ENCODE measurements at regions not wholly inside any gene's neighbourhood (a gene's known extent, or its start where the extent isn't known, plus 50 kb on each side); places are given as distances from the start of the nearest gene placed in this dataset.

DNA sequence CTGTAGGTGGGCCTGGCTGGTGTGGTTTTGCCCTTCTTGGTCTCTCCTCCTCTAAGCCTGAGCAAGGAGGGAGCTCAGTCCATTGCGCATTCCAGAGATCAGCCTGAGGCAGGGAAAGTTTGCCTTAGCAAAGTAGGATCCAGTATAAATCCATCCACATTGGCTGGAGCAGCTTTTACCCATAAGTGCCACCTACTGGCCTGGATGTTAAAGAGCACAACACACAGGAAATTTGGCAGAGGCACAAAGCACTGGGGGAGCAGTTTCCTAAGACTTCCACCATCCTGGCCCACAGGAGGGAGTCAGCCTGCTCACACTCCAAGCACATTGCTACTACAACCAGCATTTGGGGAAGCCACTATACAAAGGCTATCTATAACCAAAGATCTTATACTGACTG is 1124.2 kb downstream of the SLITRK1 start:
- DNase-seq (ENCODE audit: low read depth, low spot score), result peak; percentile 75
- no peak overlapping the region for H3K27ac ChIP-seq (ENCODE audit: low read length)
- no peaks in the 10 kb centered on the region for H3K4me1 ChIP-seq (ENCODE audit: control insufficient read depth, insufficient read depth, low read length)
- no peaks in the 10 kb centered on the region for H3K9me3 ChIP-seq (ENCODE audit: control insufficient read depth, insufficient read depth, low read length)
- no peaks in the 10 kb centered on the region for H3K36me3 ChIP-seq (ENCODE audit: control insufficient read depth, insufficient read depth, low read length)
- no peaks in the 10 kb centered on the region for H3K27me3 ChIP-seq (ENCODE audit: control insufficient read depth, insufficient read depth, low read length)
- H3K4me3 ChIP-seq (ENCODE audit: low read length), result no peak overlapping the region
- WGBS (ENCODE audit: insufficient coverage, insufficient read length), result no CpG with 5 or more reads among the region's 1 CpG

DNA sequence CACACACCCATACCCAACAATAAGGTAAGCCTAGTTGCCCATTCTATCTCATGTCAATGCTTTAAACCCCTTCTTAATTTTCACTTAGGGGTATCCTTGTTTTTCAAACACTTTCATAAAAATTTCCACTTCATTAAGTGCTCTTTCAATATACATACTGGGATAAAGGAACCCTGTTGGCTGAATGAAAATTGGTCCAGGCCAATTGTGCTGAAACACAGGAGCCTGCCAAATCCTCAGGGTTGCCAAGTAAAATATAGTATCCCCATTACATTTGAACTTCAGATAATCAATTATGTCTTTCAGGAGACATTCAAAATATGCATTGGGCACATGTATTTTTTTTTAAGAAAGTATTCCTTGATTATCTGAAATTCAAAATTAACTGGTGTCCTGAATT is 1131.1 kb downstream of the SLITRK1 start:
- no peak for DNase-seq (ENCODE audit: low read depth, low spot score)
- no peak overlapping the region for H3K4me3 ChIP-seq (ENCODE audit: low read length)
- no peaks in the 10 kb centered on the region for H3K36me3 ChIP-seq (ENCODE audit: control insufficient read depth, insufficient read depth, low read length)
- H3K9me3 ChIP-seq (ENCODE audit: control insufficient read depth, insufficient read depth, low read length), result no peaks in the 10 kb centered on the region
- H3K4me1 ChIP-seq (ENCODE audit: control insufficient read depth, insufficient read depth, low read length), result no peaks in the 10 kb centered on the region; the same call in 1 of the 2 replicates
- H3K27me3 ChIP-seq (ENCODE audit: control insufficient read depth, insufficient read depth, low read length), result no peaks in the 10 kb centered on the region
- H3K27ac ChIP-seq (ENCODE audit: low read length), result no peak overlapping the region

DNA sequence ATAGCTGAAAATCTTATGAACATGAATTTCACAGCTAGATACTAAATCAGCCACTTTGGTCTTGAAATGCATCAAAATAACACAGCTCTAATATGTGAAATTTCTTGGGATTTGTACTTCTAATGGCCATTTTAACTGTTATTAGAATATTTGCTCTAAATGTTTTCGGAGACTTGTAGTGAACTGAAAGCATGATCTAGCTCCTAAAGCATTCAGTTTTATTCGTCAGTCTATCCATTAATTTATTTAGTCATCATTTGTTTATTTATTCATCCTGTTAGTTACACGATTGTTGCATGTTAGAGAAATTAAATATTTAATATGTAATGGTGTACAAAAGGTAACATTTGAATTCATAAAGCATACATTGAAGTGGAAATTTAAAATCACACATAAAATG is 1132.7 kb downstream of the SLITRK1 start:
- H3K27me3 ChIP-seq (ENCODE audit: control insufficient read depth, insufficient read depth, low read length), result no peaks in the 10 kb centered on the region
- no peak for DNase-seq (ENCODE audit: low read depth, low spot score)
- no peak overlapping the region for H3K27ac ChIP-seq (ENCODE audit: low read length)
- H3K36me3 ChIP-seq (ENCODE audit: control insufficient read depth, insufficient read depth, low read length), result no peaks in the 10 kb centered on the region
- H3K4me1 ChIP-seq (ENCODE audit: control insufficient read depth, insufficient read depth, low read length), result no peaks in the 10 kb centered on the region; the same call in 1 of the 2 replicates
- no peaks in the 10 kb centered on the region for H3K9me3 ChIP-seq (ENCODE audit: control insufficient read depth, insufficient read depth, low read length)
- no CpG with 5 or more reads among the region's 3 CpGs for WGBS (ENCODE audit: insufficient coverage, insufficient read length)
- H3K4me3 ChIP-seq (ENCODE audit: low read length), result no peak overlapping the region

DNA sequence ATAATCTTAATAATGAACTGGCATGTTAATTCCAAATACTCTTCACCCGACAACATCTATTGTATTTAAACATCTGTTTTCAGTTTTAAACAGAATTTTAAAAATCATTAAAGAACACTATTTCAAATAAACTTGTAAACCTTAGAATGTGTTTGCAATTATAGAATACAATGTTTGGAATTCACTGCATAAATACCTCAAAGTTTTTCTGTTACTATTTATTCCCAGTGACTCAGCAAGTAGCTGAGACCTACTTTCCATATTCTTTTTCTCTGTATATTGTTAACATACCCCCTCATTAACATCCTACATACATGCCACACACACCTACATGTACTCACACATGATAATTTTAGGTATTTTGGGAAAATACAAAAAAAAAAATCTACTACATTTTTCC is 1134.3 kb downstream of the SLITRK1 start:
- Histone ChIP-seq H3K9me3 (ENCODE audit: control insufficient read depth, insufficient read depth, low read length) (no peaks in the 10 kb centered on the region), H3K27me3 (ENCODE audit: control insufficient read depth, insufficient read depth, low read length) (no peaks in the 10 kb centered on the region), H3K27ac (ENCODE audit: low read length) (no peak overlapping the region), H3K4me3 (ENCODE audit: low read length) (no peak overlapping the region), H3K4me1 (ENCODE audit: control insufficient read depth, insufficient read depth, low read length) (no peaks in the 10 kb centered on the region; the same call in 1 of the 2 replicates), H3K36me3 (ENCODE audit: control insufficient read depth, insufficient read depth, low read length) (no peaks in the 10 kb centered on the region)
- DNase-seq (ENCODE audit: low read depth, low spot score), result no peak
- 100% methylated on average over 1 of the region's 1 CpG for WGBS (ENCODE audit: insufficient coverage, insufficient read length)

DNA sequence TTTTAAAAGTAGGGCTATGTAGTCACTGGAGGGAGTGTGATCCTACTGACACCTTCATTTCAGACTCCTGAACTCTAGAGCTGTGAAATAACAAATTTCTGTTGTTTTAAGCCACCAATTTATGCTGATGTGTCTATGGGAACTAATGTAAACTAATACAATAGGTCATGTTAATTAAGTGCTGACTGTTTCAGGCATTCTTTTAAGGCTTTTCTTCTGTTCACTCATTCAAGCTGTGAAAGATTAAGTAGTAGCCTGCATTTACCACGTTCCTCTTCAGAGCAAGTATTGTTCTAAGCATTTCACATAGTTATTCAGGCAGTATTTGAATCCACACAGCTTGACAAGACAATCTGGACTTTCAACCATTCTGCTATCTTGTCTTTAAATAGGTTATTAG is 1135.0 kb downstream of the SLITRK1 start:
- DNase-seq (ENCODE audit: low read depth, low spot score), result no peak
- no peaks in the 10 kb centered on the region for H3K36me3 ChIP-seq (ENCODE audit: control insufficient read depth, insufficient read depth, low read length)
- no peaks in the 10 kb centered on the region for H3K9me3 ChIP-seq (ENCODE audit: control insufficient read depth, insufficient read depth, low read length)
- no peaks in the 10 kb centered on the region; the same call in 1 of the 2 replicates for H3K4me1 ChIP-seq (ENCODE audit: control insufficient read depth, insufficient read depth, low read length)
- H3K4me3 ChIP-seq (ENCODE audit: low read length), result no peak overlapping the region
- no CpG with 5 or more reads among the region's 1 CpG for WGBS (ENCODE audit: insufficient coverage, insufficient read length)
- no peaks in the 10 kb centered on the region for H3K27me3 ChIP-seq (ENCODE audit: control insufficient read depth, insufficient read depth, low read length)
- H3K27ac ChIP-seq (ENCODE audit: low read length), result no peak overlapping the region

DNA sequence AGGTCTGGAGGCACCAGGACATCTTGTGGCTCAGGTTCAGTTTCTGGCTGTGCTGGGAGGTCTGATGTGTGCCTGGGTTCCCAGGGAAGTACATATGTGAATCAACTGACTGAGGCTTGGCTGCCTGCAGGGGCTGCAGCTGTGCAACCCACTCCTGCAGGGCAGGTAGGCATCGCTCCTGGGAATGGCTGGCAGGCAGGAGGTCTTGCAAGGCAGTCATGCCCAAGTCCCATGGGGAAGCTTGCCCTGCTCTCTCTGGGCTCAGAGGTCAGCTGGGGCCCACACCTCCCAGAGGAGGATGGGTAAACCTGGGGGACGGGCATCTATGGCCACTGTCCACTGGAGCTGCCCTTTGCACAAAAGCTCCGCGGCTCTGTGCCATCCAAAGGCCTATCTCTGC is 1141.8 kb downstream of the SLITRK1 start:
- Histone ChIP-seq H3K36me3 (ENCODE audit: control insufficient read depth, insufficient read depth, low read length) (no peaks in the 10 kb centered on the region), H3K4me1 (ENCODE audit: control insufficient read depth, insufficient read depth, low read length) (no peaks in the 10 kb centered on the region), H3K9me3 (ENCODE audit: control insufficient read depth, insufficient read depth, low read length) (no peaks in the 10 kb centered on the region), H3K4me3 (ENCODE audit: low read length) (no peak overlapping the region), H3K27me3 (ENCODE audit: control insufficient read depth, insufficient read depth, low read length) (no peaks in the 10 kb centered on the region), H3K27ac (ENCODE audit: low read length) (no peak overlapping the region)
- WGBS (ENCODE audit: insufficient coverage, insufficient read length), result no CpG with 5 or more reads among the region's 4 CpGs
- DNase-seq (ENCODE audit: low read depth, low spot score), result no peak

DNA sequence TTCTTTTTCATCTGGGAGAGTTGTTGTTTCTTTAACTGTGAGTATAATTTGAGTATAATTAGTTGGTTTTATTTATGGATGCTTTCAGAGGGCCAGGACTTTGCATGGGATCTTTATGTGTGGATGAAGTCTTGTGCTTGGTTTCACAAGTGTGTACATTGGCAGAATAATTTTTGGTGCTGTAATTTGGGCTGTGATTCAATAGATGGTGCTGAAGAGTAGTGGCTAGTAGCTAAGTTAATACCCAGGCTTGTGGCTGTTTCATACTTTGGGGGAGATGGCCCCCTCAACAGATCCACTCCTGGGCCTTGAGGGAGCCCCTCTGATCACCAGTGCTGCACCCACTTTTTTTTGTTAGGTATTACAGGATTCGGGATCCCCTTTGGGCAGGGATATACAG is 1142.4 kb downstream of the SLITRK1 start:
- H3K36me3 ChIP-seq (ENCODE audit: control insufficient read depth, insufficient read depth, low read length), result no peaks in the 10 kb centered on the region
- no peaks in the 10 kb centered on the region for H3K27me3 ChIP-seq (ENCODE audit: control insufficient read depth, insufficient read depth, low read length)
- no peaks in the 10 kb centered on the region for H3K4me1 ChIP-seq (ENCODE audit: control insufficient read depth, insufficient read depth, low read length)
- no peaks in the 10 kb centered on the region for H3K9me3 ChIP-seq (ENCODE audit: control insufficient read depth, insufficient read depth, low read length)
- no peak for DNase-seq (ENCODE audit: low read depth, low spot score)
- H3K27ac ChIP-seq (ENCODE audit: low read length), result no peak overlapping the region
- WGBS (ENCODE audit: insufficient coverage, insufficient read length), result no CpG with 5 or more reads among the region's 1 CpG
- H3K4me3 ChIP-seq (ENCODE audit: low read length), result no peak overlapping the region

DNA sequence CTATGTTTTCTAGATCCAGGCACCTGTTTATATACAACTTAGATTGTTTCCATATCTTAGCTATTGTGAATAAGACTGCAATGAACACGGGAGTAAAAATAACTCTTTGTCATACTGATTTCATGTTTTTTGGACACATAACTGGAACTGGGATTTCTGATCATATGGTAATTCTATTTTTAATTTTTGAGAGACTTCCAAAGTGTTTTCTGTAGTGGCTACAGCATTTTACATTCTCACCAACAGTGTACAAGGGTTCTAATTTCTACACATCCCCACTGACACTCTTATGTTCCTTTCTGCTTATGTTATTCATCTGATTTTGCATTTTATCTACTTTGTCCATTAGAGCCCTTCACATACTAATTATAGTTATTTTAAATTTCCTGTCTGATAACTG is 1152.9 kb downstream of the SLITRK1 start:
- Histone ChIP-seq H3K36me3 (ENCODE audit: control insufficient read depth, insufficient read depth, low read length) (no peaks in the 10 kb centered on the region), H3K27ac (ENCODE audit: low read length) (no peak overlapping the region), H3K4me1 (ENCODE audit: control insufficient read depth, insufficient read depth, low read length) (no peaks in the 10 kb centered on the region), H3K4me3 (ENCODE audit: low read length) (no peak overlapping the region), H3K9me3 (ENCODE audit: control insufficient read depth, insufficient read depth, low read length) (no peaks in the 10 kb centered on the region), H3K27me3 (ENCODE audit: control insufficient read depth, insufficient read depth, low read length) (no peaks in the 10 kb centered on the region)
- no CpG with 5 or more reads among the region's 1 CpG for WGBS (ENCODE audit: insufficient coverage, insufficient read length)
- no peak for DNase-seq (ENCODE audit: low read depth, low spot score)

DNA sequence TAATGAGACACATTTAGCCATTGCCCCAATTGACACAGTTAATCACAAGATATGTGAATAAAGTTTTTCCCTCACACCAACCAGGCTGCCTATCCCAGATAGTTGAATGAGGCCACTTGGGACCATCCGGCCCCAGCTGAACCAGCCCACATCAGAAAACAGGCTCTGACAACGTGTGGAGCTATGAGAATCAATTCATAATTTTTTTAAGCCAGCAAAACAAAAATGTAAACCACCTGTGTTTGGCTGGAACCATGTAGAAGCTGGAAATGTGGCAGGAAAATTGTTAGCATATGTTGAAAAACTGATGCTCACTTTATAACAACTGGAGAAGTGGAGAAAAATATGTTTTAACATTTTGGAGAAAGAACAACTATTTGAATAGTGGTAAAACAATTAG is 1161.3 kb downstream of the SLITRK1 start:
- DNase-seq (ENCODE audit: low read depth, low spot score), result no peak
- H3K27ac ChIP-seq (ENCODE audit: low read length), result no peak overlapping the region
- WGBS (ENCODE audit: insufficient coverage, insufficient read length), result no CpG with 5 or more reads among the region's 2 CpGs

DNA sequence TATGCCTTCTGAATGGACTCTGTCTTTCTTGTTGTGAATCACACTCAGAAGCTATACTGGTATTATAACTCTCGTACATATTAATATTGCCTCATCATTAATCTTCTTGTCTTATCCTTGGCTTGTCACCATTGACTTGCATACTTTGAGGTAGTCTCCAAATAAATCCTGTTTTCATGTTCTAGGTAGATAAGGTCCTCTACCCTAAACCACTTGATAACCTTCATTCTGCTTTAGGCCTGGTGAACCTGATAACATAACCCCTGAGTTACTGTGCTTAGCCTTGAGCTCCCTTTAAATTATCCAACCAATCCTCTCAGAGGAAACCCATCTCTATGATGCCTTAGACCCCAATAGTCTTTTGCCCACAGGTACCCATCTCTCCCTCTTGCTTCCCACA is 1162.3 kb downstream of the SLITRK1 start:
- H3K27me3 ChIP-seq (ENCODE audit: control insufficient read depth, insufficient read depth, low read length), result no peaks in the 10 kb centered on the region
- H3K9me3 ChIP-seq (ENCODE audit: control insufficient read depth, insufficient read depth, low read length), result no peaks in the 10 kb centered on the region
- H3K4me3 ChIP-seq (ENCODE audit: low read length), result no peak overlapping the region
- no peaks in the 10 kb centered on the region for H3K36me3 ChIP-seq (ENCODE audit: control insufficient read depth, insufficient read depth, low read length)
- WGBS (ENCODE audit: insufficient coverage, insufficient read length), result no CpG with 5 or more reads among the region's 1 CpG
- no peak for DNase-seq (ENCODE audit: low read depth, low spot score)
- no peak overlapping the region for H3K27ac ChIP-seq (ENCODE audit: low read length)
- no peaks in the 10 kb centered on the region for H3K4me1 ChIP-seq (ENCODE audit: control insufficient read depth, insufficient read depth, low read length)

More for the DNA sequence above, 1161.3 kb downstream of the SLITRK1 start:
- Histone ChIP-seq H3K9me3 (ENCODE audit: control insufficient read depth, insufficient read depth, low read length) (no peaks in the 10 kb centered on the region), H3K4me3 (ENCODE audit: low read length) (no peak overlapping the region), H3K4me1 (ENCODE audit: control insufficient read depth, insufficient read depth, low read length) (no peaks in the 10 kb centered on the region), H3K36me3 (ENCODE audit: control insufficient read depth, insufficient read depth, low read length) (no peaks in the 10 kb centered on the region), H3K27me3 (ENCODE audit: control insufficient read depth, insufficient read depth, low read length) (no peaks in the 10 kb centered on the region)

DNA sequence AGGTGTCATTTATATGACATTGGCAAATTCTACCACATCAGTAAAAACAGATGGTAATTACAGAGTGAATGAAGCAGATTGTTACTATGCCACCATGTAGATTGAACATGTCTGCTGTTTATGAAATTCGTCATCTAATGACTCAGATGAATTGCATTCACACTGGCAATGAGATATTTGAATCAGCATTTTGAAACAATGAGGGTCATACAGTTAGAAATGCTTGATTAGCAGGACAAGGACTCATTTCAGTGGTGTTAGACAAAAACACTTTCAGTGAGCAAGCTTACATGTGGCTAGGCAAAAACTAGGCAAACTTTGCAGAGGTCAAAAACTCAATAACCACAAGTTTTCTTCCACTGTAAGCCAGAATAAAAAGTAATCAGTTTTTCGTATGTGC is 1165.0 kb downstream of the SLITRK1 start:
- H3K4me3 ChIP-seq (ENCODE audit: low read length), result no peak overlapping the region

More for the DNA sequence above, 1165.0 kb downstream of the SLITRK1 start:
- WGBS (ENCODE audit: insufficient coverage, insufficient read length), result no CpG with 5 or more reads among the region's 2 CpGs
- H3K27ac ChIP-seq (ENCODE audit: low read length), result no peak overlapping the region
- DNase-seq (ENCODE audit: low read depth, low spot score), result no peak
- no peaks in the 10 kb centered on the region for H3K4me1 ChIP-seq (ENCODE audit: control insufficient read depth, insufficient read depth, low read length)
- no peaks in the 10 kb centered on the region for H3K36me3 ChIP-seq (ENCODE audit: control insufficient read depth, insufficient read depth, low read length)
- H3K27me3 ChIP-seq (ENCODE audit: control insufficient read depth, insufficient read depth, low read length), result no peaks in the 10 kb centered on the region
- no peaks in the 10 kb centered on the region for H3K9me3 ChIP-seq (ENCODE audit: control insufficient read depth, insufficient read depth, low read length)
